DND-41 (cell line): ENCODE measurements at regions not wholly inside any gene's neighbourhood (a gene's known extent, or its start where the extent isn't known, plus 50 kb on each side); places are given as distances from the start of the nearest gene placed in this dataset.

Source experiments
- ATAC-seq: fragments of 200-7000 bp; cut with Tn5 transposase; 3 replicates; pipeline ENCODE4 v1.9.1; 2021; ENCODE audit warnings: low read depth; ENCODE audit not compliant: insufficient read depth
- DNase-seq: peaks from one replicate; pipeline ENCODE4 v3.0.0-alpha.2; 2020
- H2AFZ ChIP-seq: 2 replicates; pipeline ENCODE4 v1.6.0; 2012; ENCODE audit warnings: low read depth, low read length
- H3K27ac ChIP-seq: 2 replicates; pipeline ENCODE4 v1.5.1; 2012; ENCODE audit warnings: low read length, inconsistent platforms
- H3K27me3 ChIP-seq: fragments of 200-600 bp; sonication (generic); 2 replicates; pipeline ENCODE4 v1.6.0; 2012; ENCODE audit warnings: low read length, mild to moderate bottlenecking, inconsistent platforms; ENCODE audit not compliant: insufficient read depth, poor library complexity
- H3K36me3 ChIP-seq: 2 replicates; pipeline ENCODE4 v1.5.1; 2012; ENCODE audit warnings: low read length, inconsistent platforms; ENCODE audit not compliant: insufficient read depth
- H3K4me1 ChIP-seq: 2 replicates; pipeline ENCODE4 v1.5.1; 2012; ENCODE audit warnings: mild to moderate bottlenecking, low read length; ENCODE audit not compliant: insufficient read depth
- H3K4me2 ChIP-seq: 2 replicates; pipeline ENCODE4 v1.6.0; 2012; ENCODE audit warnings: mild to moderate bottlenecking, moderate library complexity, low read length, inconsistent platforms; ENCODE audit not compliant: insufficient read depth
- H3K4me3 ChIP-seq, 2 experiments: fragments of 200-600 bp in 1 of 2; shearing (Covaris generic) in 1 of 2; 2 replicates each; pipeline ENCODE4 v1.5.1; 2012 to 2016; ENCODE audit warnings: inconsistent platforms in 2 of 2, low read length in 2 of 2, mild to moderate bottlenecking in 2 of 2, low read depth in 1 of 2, moderate library complexity in 1 of 2
- H3K79me2 ChIP-seq: 2 replicates; pipeline ENCODE4 v1.6.0; 2012; ENCODE audit warnings: low read length, inconsistent platforms; ENCODE audit not compliant: insufficient read depth
- H3K9ac ChIP-seq: 2 replicates; pipeline ENCODE4 v1.6.0; 2012; ENCODE audit warnings: low read depth, mild to moderate bottlenecking, inconsistent platforms, low read length, moderate library complexity
- H3K9me3 ChIP-seq: 2 replicates; pipeline ENCODE4 v1.5.1; 2012; ENCODE audit warnings: low read length, moderate library complexity, mild to moderate bottlenecking, inconsistent platforms; ENCODE audit not compliant: insufficient read depth, severe bottlenecking
- H4K20me1 ChIP-seq: 2 replicates; pipeline ENCODE4 v1.6.0; 2012; ENCODE audit warnings: low read length; ENCODE audit not compliant: insufficient read depth
- EZH2 ChIP-seq: IDR thresholded peaks from 3 replicates; pipeline ENCODE4 v1.6.1; 2012; ENCODE audit warnings: borderline replicate concordance, low read depth, mild to moderate bottlenecking, moderate library complexity, low read length, inconsistent platforms; ENCODE audit not compliant: severe bottlenecking
- TF ChIP-seq, protein P1 (sequence below): IDR thresholded peaks from 2 replicates; pipeline ENCODE4 v1.5.1; 2012; ENCODE audit warnings: borderline replicate concordance, low read length, moderate library complexity, mild to moderate bottlenecking; ENCODE audit not compliant: poor library complexity, severe bottlenecking; ENCODE audit errors: extremely low read depth

DNA sequence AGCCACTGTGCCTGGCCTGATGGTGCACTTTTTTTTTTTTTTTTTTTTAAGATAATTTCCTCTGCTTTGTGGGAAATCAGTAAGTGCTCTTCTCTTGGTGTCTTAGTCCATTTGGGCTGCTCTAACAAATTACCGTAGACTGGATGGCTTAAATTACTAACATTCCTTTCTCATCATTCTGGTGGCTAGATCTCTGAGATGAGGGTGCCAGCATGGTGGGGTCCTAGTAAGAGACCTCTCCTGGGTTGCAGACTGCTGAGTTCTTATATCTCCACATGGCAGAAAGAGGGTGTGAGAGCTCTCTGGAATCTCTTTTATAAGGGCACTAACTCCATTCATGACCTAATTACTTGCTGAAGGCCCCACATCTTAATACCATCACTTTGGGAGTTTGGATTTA lies 133.9 kb upstream of the ANKRD55 start:
- H3K36me3 ChIP-seq = no peaks in the 10 kb centered on the region
- no peak overlapping the region for H3K27ac ChIP-seq
- TF ChIP-seq, protein P1, sequence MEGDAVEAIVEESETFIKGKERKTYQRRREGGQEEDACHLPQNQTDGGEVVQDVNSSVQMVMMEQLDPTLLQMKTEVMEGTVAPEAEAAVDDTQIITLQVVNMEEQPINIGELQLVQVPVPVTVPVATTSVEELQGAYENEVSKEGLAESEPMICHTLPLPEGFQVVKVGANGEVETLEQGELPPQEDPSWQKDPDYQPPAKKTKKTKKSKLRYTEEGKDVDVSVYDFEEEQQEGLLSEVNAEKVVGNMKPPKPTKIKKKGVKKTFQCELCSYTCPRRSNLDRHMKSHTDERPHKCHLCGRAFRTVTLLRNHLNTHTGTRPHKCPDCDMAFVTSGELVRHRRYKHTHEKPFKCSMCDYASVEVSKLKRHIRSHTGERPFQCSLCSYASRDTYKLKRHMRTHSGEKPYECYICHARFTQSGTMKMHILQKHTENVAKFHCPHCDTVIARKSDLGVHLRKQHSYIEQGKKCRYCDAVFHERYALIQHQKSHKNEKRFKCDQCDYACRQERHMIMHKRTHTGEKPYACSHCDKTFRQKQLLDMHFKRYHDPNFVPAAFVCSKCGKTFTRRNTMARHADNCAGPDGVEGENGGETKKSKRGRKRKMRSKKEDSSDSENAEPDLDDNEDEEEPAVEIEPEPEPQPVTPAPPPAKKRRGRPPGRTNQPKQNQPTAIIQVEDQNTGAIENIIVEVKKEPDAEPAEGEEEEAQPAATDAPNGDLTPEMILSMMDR = no peak
- no peak for TF ChIP-seq EZH2
- H3K4me3 ChIP-seq = no peak overlapping the region
- no peaks in the 10 kb centered on the region for H4K20me1 ChIP-seq
- H2AFZ ChIP-seq = no peak overlapping the region
- DNase-seq (no peak), ATAC-seq (no peak)
- H3K79me2 ChIP-seq = no peaks in the 10 kb centered on the region
- no peaks in the 10 kb centered on the region for H3K9me3 ChIP-seq
- no peak overlapping the region for H3K4me2 ChIP-seq
- H3K9ac ChIP-seq = no peak overlapping the region
- H3K27me3 ChIP-seq = no peaks in the 10 kb centered on the region
- H3K4me1 ChIP-seq = no peaks in the 10 kb centered on the region

DNA sequence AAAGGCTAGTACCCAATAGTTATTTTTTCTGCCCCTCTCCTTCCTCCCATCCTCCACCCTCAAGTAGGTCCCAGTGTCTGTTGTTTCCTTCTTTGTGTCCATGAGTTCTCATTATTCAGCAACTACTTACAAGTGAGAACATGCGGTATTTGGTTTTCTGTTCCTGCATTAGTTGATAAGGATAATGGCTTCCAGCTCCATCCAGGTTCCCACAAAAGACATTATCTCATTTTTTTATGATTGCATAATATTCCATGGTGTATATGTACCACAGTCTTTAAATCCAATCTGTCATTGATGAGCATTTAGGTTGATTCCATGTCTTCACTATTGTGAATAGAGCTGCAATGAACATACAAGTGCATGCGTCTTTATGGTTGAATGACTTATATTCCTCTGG lies 128.3 kb upstream of the ANKRD55 start:
- ATAC-seq (no peak), DNase-seq (no peak)
- Histone ChIP-seq H3K9ac (no peak overlapping the region), H2AFZ (no peak overlapping the region), H3K36me3 (no peaks in the 10 kb centered on the region), H3K4me1 (no peaks in the 10 kb centered on the region), H3K4me3 (no peak overlapping the region), H3K4me2 (no peak overlapping the region), H4K20me1 (no peaks in the 10 kb centered on the region), H3K79me2 (no peaks in the 10 kb centered on the region), H3K9me3 (no peaks in the 10 kb centered on the region), H3K27ac (no peak overlapping the region), H3K27me3 (peaks cover 7% of the 10 kb centered on the region)
- no peak for TF ChIP-seq EZH2
- TF ChIP-seq, protein P1 = no peak

DNA sequence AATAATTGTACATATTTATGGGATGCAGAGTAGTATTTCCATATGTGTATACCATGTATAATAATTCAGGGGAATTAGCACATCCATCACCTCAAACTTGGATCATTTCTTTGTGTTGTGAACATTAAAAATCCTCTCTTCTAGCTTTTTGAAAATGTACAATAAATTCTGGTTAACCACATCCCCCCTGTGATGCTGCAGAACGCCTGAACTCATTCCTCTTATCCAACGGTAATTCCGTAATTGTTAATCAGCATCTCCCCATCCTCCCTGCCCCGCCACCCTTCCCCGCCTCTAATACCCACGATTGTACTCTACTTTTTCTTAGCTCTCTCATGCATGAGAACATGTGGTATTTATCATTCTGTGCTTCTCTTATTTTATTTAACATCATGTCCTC lies 127.7 kb upstream of the ANKRD55 start:
- TF ChIP-seq EZH2 = no peak
- TF ChIP-seq, protein P1 = no peak
- Histone ChIP-seq H3K36me3 (no peaks in the 10 kb centered on the region), H4K20me1 (no peaks in the 10 kb centered on the region), H3K4me3 (no peak overlapping the region), H3K27me3 (peaks cover 9% of the 10 kb centered on the region), H3K27ac (no peak overlapping the region), H2AFZ (no peak overlapping the region), H3K9me3 (no peaks in the 10 kb centered on the region), H3K4me1 (no peaks in the 10 kb centered on the region), H3K9ac (no peak overlapping the region), H3K79me2 (no peaks in the 10 kb centered on the region), H3K4me2 (no peak overlapping the region)
- DNase-seq = no peak
- no peak for ATAC-seq
